PFSK-1 (cell line): ENCODE measurements at regions not wholly inside any gene's neighbourhood (a gene's known extent, or its start where the extent isn't known, plus 50 kb on each side); places are given as distances from the start of the nearest gene placed in this dataset.

ENCODE experiments used
- FOXP2 ChIP-seq: optimal IDR thresholded peaks from 2 replicates; pipeline ENCODE3; 2011; ENCODE audit warnings: borderline replicate concordance, control low read depth, inconsistent platforms; ENCODE audit not compliant: insufficient read depth; ENCODE audit errors: extremely low read length, extremely low read depth
- POLR2AphosphoS5 ChIP-seq: IDR thresholded peaks from 2 replicates; pipeline ENCODE4 v1.6.1; 2012; ENCODE audit warnings: low read depth, mild to moderate bottlenecking, control low read depth, low read length, moderate library complexity
- SIN3A ChIP-seq: IDR thresholded peaks from 2 replicates; pipeline ENCODE4 v1.6.1; 2012; ENCODE audit warnings: mild to moderate bottlenecking, low read length, moderate library complexity, borderline replicate concordance; ENCODE audit not compliant: insufficient read depth
- TAF1 ChIP-seq: IDR thresholded peaks from 2 replicates; pipeline ENCODE4 v1.6.1; 2012; ENCODE audit warnings: low read length, control low read depth, borderline replicate concordance; ENCODE audit not compliant: insufficient read depth
- TF ChIP-seq, protein P1 (sequence below), 2 experiments: IDR thresholded peaks; 2 replicates each; pipeline versions ENCODE4 v1.6.1 to v1.8.0; 2011 to 2012; ENCODE audit warnings: low read depth in 2 of 2, low read length in 2 of 2, control low read depth in 1 of 2, inconsistent platforms in 1 of 2, mild to moderate bottlenecking in 1 of 2, moderate library complexity in 1 of 2; ENCODE audit not compliant: insufficient read depth in 1 of 2

DNA sequence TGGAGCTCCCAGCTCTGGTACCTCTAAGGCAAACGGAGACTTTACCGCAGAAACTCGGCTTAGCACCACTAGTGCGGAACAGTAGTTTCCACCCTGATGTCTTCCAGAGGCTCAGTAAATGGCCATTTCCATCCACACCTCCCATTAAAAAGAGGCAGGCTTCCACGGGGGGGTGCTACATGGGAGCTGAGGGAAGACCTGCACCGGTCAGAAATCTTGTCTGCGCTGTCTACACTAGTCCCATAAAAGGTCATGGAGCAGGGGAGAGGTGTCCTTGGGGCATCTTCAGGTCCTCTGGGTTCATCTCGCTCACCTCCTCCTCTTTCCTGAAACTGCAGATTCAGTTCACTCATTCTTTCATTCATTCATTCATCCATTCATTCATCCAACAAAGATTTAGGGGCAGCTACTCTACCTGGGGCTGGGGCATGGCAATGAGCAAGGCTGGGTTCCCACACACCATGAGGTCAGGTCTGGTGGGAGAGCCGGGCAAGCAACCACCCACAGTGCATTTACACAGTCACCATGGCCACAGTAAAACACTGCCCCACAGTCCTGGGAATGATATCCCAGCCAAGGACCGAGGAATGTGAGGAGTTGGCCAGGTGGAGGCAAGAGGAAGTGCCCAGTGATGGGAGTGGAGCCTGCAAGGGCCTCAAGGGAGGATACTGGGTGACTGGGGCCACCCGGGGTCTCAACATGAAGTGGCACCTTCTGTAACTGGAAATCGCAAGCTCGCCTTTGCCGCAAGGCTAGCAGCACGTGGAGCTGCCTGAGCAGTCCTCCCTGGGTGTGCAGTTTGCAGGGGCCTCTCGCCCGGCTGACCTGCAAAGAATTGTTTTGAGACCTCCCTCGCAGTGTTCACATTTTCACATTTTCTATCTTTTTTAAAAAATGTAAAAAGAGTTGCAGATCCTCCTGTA, 180.2 kb upstream of the RAB6C start:
- TF ChIP-seq POLR2AphosphoS5 = no peak
- TF ChIP-seq TAF1 = no peak
- no peak for TF ChIP-seq SIN3A
- TF ChIP-seq, protein P1, sequence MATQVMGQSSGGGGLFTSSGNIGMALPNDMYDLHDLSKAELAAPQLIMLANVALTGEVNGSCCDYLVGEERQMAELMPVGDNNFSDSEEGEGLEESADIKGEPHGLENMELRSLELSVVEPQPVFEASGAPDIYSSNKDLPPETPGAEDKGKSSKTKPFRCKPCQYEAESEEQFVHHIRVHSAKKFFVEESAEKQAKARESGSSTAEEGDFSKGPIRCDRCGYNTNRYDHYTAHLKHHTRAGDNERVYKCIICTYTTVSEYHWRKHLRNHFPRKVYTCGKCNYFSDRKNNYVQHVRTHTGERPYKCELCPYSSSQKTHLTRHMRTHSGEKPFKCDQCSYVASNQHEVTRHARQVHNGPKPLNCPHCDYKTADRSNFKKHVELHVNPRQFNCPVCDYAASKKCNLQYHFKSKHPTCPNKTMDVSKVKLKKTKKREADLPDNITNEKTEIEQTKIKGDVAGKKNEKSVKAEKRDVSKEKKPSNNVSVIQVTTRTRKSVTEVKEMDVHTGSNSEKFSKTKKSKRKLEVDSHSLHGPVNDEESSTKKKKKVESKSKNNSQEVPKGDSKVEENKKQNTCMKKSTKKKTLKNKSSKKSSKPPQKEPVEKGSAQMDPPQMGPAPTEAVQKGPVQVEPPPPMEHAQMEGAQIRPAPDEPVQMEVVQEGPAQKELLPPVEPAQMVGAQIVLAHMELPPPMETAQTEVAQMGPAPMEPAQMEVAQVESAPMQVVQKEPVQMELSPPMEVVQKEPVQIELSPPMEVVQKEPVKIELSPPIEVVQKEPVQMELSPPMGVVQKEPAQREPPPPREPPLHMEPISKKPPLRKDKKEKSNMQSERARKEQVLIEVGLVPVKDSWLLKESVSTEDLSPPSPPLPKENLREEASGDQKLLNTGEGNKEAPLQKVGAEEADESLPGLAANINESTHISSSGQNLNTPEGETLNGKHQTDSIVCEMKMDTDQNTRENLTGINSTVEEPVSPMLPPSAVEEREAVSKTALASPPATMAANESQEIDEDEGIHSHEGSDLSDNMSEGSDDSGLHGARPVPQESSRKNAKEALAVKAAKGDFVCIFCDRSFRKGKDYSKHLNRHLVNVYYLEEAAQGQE (IDR thresholded peaks at IDR 0.05; ENCODE audit: insufficient read depth in 1 of 2, low read depth in 2 of 2, low read length in 2 of 2) = no peak

DNA sequence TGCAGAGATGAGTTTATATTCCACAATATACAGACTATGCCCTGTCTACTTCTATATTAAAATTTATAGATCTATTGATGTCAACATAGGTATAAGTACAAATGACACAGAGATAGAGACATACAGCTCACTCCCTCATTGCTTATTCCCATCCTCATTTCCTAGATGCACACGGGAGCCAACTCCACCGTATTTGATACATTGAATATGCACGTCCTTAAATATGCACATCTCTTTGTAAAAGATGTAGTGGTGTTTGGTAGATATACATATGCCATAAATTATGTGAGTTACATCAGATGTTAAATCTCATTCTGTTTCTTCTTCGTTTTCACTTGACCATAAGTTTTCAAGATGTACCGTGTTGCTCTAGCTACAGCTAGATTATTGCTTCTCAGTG, 179.2 kb upstream of the RAB6C start:
- TF ChIP-seq FOXP2 = no peak
- no peak for TF ChIP-seq POLR2AphosphoS5
- no peak for TF ChIP-seq TAF1
- TF ChIP-seq, protein P1 (IDR thresholded peaks at IDR 0.05; ENCODE audit: insufficient read depth in 1 of 2, low read depth in 2 of 2, low read length in 2 of 2) = no peak
- no peak for TF ChIP-seq SIN3A

DNA sequence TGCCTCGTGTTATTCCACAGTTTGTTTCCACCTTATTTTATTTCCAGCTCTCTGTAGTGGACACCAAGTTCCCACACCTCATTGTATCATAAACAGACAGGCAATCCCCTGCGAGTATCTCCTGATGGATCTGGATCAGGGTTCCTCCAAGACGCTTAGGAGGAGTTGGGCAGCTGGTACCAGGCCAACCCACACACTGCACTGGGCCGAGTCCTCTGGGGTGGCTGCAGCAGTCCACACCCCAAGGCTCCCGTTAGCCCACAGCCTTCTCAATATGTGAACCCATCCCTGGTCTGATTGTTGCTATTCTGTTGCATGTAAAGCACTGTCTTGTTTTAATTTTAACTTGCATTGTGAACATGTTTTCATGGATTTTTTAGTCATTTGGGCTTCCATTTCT, 178.8 kb upstream of the RAB6C start:
- TF ChIP-seq POLR2AphosphoS5 (no peak), SIN3A (no peak), FOXP2 (no peak), TAF1 (no peak)
- TF ChIP-seq, protein P1 (IDR thresholded peaks at IDR 0.05; ENCODE audit: insufficient read depth in 1 of 2, low read depth in 2 of 2, low read length in 2 of 2) = no peak

DNA sequence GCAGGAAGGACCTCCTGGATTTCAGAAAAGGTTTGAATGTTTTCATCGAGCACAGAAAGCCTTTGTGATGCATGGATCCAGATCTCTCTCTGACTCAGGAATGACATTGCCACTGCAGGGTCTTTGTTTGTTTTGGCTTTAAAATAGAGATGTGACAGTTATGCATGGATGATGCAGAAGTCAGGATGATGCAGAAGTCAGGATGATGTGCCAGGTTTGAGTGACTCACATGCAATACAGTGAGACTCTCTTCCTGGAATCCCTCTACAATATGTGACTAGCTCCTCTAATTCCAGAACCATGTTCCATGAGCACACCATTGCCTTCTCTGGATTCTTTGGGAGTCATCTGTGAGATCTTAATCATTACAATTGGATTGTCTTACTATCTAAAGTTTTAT, 177.9 kb upstream of the RAB6C start:
- TF ChIP-seq POLR2AphosphoS5 = no peak
- TF ChIP-seq FOXP2 = no peak
- no peak for TF ChIP-seq TAF1
- TF ChIP-seq, protein P1 (IDR thresholded peaks at IDR 0.05; ENCODE audit: insufficient read depth in 1 of 2, low read depth in 2 of 2, low read length in 2 of 2) = no peak
- TF ChIP-seq SIN3A = no peak

DNA sequence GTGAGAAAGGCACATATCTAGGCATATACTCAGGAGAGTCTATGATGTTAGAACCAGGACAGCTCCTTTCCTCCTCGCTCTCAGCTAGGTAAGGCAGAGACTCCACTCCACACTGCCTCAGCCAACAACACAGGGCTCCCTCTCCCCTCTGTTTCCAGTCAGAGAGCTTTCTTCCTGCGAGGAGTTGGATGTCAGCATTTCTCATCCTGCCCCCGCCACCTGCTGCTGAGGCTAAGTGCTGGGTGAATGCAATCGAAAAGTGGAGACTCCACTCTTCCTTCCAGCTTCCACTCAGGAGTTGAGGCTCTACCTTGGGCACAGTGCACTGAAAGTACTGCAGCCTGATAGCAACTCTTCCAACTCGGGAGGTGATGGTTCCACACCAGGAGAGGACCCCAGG, 177.2 kb upstream of the RAB6C start:
- no peak for TF ChIP-seq FOXP2
- TF ChIP-seq, protein P1 (IDR thresholded peaks at IDR 0.05; ENCODE audit: insufficient read depth in 1 of 2, low read depth in 2 of 2, low read length in 2 of 2) = no peak
- TF ChIP-seq SIN3A = no peak
